ENCODE measurements at regions not wholly inside any gene's neighbourhood (a gene's known extent, or its start where the extent isn't known, plus 50 kb on each side); places are given as distances from the start of the nearest gene placed in this dataset.

DNA sequence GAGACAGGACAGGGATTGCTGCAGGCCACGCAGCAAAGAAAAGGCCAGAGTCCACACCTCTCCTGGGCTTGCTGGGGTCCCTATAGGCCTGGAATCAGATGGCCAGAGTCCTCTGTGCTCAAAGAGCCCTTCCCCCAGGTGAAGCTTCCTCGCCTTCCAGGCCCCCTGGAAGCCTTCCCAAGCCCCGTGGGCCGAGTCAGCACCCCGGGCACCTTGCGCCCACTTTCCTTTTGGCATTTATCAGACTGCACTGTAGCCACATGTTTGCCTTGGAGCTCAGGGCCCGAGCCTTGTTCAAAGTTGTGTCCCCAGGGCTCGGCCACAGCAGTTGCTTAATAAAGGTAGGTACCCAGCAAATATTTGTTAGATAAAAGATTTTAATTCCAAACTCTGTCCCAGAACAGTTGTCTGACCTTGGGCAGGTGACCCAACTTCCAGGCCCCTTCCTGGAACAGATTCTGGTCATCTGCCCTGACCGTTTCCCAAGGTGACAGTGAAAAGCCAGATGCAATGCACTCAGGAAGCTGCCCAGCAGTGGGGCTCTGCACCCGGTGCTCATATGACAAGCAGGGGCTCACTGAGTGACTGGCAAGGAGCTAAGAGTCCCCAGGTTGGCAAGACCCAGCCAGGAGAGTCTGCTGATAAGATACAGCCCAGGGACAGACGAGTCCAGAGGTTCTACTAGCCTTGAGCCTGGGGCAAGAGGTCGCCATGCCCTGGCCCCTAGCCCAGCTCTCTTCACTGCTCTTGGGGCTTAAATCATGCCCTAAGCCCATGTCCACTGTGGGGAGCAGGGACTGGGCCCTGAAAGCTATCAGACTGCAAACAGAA is 81.2 kb downstream of the PITPNM2 start:
- Histone ChIP-seq H3K27me3 (ENCODE audit: low read length) (no peaks in the 10 kb centered on the region), H3K79me2 (ENCODE audit: insufficient read depth, low read length) (no peaks in the 10 kb centered on the region), H3K4me3 (ENCODE audit: insufficient read depth, low read length, poor library complexity, severe bottlenecking) (no peak overlapping the region), H3K36me3 (ENCODE audit: low read length) (no peaks in the 10 kb centered on the region), H4K20me1 (ENCODE audit: low read depth, low read length) (no peaks in the 10 kb centered on the region), H3K4me2 (ENCODE audit: low read depth, low read length, poor library complexity, severe bottlenecking) (no peak overlapping the region), H3K9ac (ENCODE audit: low read length) (no peak overlapping the region), H3F3A (ENCODE audit: insufficient read depth) (no peaks in the 10 kb centered on the region), H3K9me2 (replicated peaks; ENCODE audit: insufficient read depth, low read length) (no peaks in the 10 kb centered on the region), H3K27ac (ENCODE audit: low read depth, low read length) (no peak overlapping the region), H2AFZ (ENCODE audit: low read depth, low read length, severe bottlenecking) (no peak overlapping the region), H3K9me3 (ENCODE audit: insufficient read depth, low read length) (no peaks in the 10 kb centered on the region)
- TF ChIP-seq, protein P1, sequence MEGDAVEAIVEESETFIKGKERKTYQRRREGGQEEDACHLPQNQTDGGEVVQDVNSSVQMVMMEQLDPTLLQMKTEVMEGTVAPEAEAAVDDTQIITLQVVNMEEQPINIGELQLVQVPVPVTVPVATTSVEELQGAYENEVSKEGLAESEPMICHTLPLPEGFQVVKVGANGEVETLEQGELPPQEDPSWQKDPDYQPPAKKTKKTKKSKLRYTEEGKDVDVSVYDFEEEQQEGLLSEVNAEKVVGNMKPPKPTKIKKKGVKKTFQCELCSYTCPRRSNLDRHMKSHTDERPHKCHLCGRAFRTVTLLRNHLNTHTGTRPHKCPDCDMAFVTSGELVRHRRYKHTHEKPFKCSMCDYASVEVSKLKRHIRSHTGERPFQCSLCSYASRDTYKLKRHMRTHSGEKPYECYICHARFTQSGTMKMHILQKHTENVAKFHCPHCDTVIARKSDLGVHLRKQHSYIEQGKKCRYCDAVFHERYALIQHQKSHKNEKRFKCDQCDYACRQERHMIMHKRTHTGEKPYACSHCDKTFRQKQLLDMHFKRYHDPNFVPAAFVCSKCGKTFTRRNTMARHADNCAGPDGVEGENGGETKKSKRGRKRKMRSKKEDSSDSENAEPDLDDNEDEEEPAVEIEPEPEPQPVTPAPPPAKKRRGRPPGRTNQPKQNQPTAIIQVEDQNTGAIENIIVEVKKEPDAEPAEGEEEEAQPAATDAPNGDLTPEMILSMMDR (IDR thresholded peaks at IDR 0.05; ENCODE audit: insufficient read depth, low read length, poor library complexity, severe bottlenecking) = no peak
- no peak for TF ChIP-seq EZH2phosphoT487 (conservative IDR thresholded peaks at IDR 0.05; ENCODE audit: low read length)

GRCh38 chr12:123067654-123068053 is 83.2 kb downstream of the PITPNM2 start:
- Histone ChIP-seq H3K9ac (ENCODE audit: low read length) (no peak overlapping the region), H3K27me3 (ENCODE audit: low read length) (no peaks in the 10 kb centered on the region), H3K9me3 (ENCODE audit: insufficient read depth, low read length) (no peaks in the 10 kb centered on the region), H3K9me2 (replicated peaks; ENCODE audit: insufficient read depth, low read length) (no peaks in the 10 kb centered on the region), H2AFZ (ENCODE audit: low read depth, low read length, severe bottlenecking) (no peak overlapping the region), H3K27ac (ENCODE audit: low read depth, low read length) (no peak overlapping the region), H3K4me3 (ENCODE audit: insufficient read depth, low read length, poor library complexity, severe bottlenecking) (no peak overlapping the region), H3K36me3 (ENCODE audit: low read length) (no peaks in the 10 kb centered on the region), H4K20me1 (ENCODE audit: low read depth, low read length) (no peaks in the 10 kb centered on the region), H3K79me2 (ENCODE audit: insufficient read depth, low read length) (no peaks in the 10 kb centered on the region), H3K4me2 (ENCODE audit: low read depth, low read length, poor library complexity, severe bottlenecking) (no peak overlapping the region), H3F3A (ENCODE audit: insufficient read depth) (no peaks in the 10 kb centered on the region)
- TF ChIP-seq EZH2phosphoT487 (conservative IDR thresholded peaks at IDR 0.05; ENCODE audit: low read length) = no peak
- TF ChIP-seq, protein P1 (IDR thresholded peaks at IDR 0.05; ENCODE audit: insufficient read depth, low read length, poor library complexity, severe bottlenecking) = no peak

DNA sequence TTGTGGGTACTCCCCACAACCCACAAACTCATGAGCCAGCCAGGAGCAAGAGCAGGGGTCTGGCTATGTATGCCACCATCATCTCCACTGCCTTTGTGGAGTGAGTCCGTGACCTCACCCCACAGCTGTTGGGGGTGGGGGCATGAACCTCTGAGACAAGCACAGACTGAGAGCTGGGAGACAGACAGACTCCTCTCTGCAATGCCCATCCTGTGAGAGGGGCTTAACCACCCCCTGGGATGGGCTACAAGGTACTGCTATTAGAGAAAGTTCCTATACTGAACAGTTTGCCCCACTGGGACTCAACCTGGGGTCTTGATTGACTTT is 84.5 kb downstream of the PITPNM2 start:
- TF ChIP-seq EZH2phosphoT487 (conservative IDR thresholded peaks at IDR 0.05; ENCODE audit: low read length) = no peak
- TF ChIP-seq, protein P1 (IDR thresholded peaks at IDR 0.05; ENCODE audit: insufficient read depth, low read length, poor library complexity, severe bottlenecking) = no peak
- Histone ChIP-seq H2AFZ (ENCODE audit: low read depth, low read length, severe bottlenecking) (no peak overlapping the region), H3K9me3 (ENCODE audit: insufficient read depth, low read length) (no peaks in the 10 kb centered on the region), H3K9me2 (replicated peaks; ENCODE audit: insufficient read depth, low read length) (no peaks in the 10 kb centered on the region), H3K79me2 (ENCODE audit: insufficient read depth, low read length) (no peaks in the 10 kb centered on the region), H3F3A (ENCODE audit: insufficient read depth) (no peaks in the 10 kb centered on the region), H3K9ac (ENCODE audit: low read length) (no peak overlapping the region), H3K4me2 (ENCODE audit: low read depth, low read length, poor library complexity, severe bottlenecking) (no peak overlapping the region), H3K27me3 (ENCODE audit: low read length) (no peaks in the 10 kb centered on the region), H3K27ac (ENCODE audit: low read depth, low read length) (no peak overlapping the region), H4K20me1 (ENCODE audit: low read depth, low read length) (no peaks in the 10 kb centered on the region), H3K4me3 (ENCODE audit: insufficient read depth, low read length, poor library complexity, severe bottlenecking) (no peak overlapping the region), H3K36me3 (ENCODE audit: low read length) (no peaks in the 10 kb centered on the region)

All from SU-DHL-6 (cell line).